ENCODE measurements at regions not wholly inside any gene's neighbourhood (a gene's known extent, or its start where the extent isn't known, plus 50 kb on each side); places are given as distances from the start of the nearest gene placed in this dataset.

DNA sequence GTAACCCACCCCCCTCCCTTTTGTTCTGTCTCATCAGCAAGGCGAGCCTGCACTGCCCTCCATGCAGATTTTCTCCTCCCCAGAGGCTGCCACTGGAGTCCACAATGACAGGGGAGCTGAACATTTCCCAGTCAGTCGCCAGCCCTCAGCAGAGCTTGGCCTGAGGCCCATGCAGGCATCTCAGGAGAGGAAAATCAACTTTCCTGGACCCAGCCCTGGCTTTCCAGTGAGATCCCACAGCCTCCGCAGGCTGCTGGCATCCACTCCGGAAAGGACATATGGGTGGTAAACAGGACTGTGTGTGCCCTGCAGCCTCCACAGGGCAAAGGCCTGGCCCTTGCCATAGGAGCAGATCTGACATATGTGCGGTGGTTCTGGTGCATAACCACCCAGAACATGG lies 253.8 kb downstream of the TNS1 start:
- no peaks in the 10 kb centered on the region for H4K20me1 ChIP-seq (ENCODE audit: insufficient read depth)
- H3K27me3 ChIP-seq (ENCODE audit: insufficient read depth, low read depth): 0 out of 2 replicates have a peak, but pooled peaks cover 5% of the 10 kb centered on the region
- no peaks in the 10 kb centered on the region for H3K79me2 ChIP-seq (ENCODE audit: low read depth)
- H2AFZ ChIP-seq: no peak overlapping the region
- no peak for DNase-seq
- no peak for TF ChIP-seq EZH2 (IDR thresholded peaks at IDR 0.05; ENCODE audit: low read depth)
- CTCF ChIA-PET: no interaction called here
- intact Hi-C loops (cut with micrococcal nuclease; ENCODE audit: unreplicated experiment): no loop called here
- H3K27ac ChIP-seq: no peak overlapping the region
- BruUV-seq (replicated peaks): no TSS peak
- POLR2A ChIA-PET (ENCODE audit: unreplicated experiment): no interaction called here
- H3K9me3 ChIP-seq (ENCODE audit: insufficient read depth, low read depth): no peaks in the 10 kb centered on the region
- no peak overlapping the region for H3K4me3 ChIP-seq
- H3K4me2 ChIP-seq: no peak overlapping the region
- no peaks in the 10 kb centered on the region for H3F3A ChIP-seq (ENCODE audit: insufficient read depth, low read depth)
- H3K36me3 ChIP-seq (ENCODE audit: low read depth): no peaks in the 10 kb centered on the region
- no peaks in the 10 kb centered on the region for H3K4me1 ChIP-seq (replicated peaks; ENCODE audit: insufficient read depth)
- no peaks in the 10 kb centered on the region for H3K9me2 ChIP-seq (ENCODE audit: insufficient read depth)

GRCh38 chr2:217746808-217747207 lies 256.0 kb downstream of the TNS1 start:
- Histone ChIP-seq H3K27me3 (ENCODE audit: insufficient read depth, low read depth) (0 out of 2 replicates have a peak, but pooled peaks cover 4% of the 10 kb centered on the region), H3K27ac (no peak overlapping the region), H3K4me2 (no peak overlapping the region), H3K4me3 (no peak overlapping the region), H3K4me1 (replicated peaks; ENCODE audit: insufficient read depth) (no peaks in the 10 kb centered on the region), H3K36me3 (ENCODE audit: low read depth) (no peaks in the 10 kb centered on the region), H3K79me2 (ENCODE audit: low read depth) (no peaks in the 10 kb centered on the region), H4K20me1 (ENCODE audit: insufficient read depth) (no peaks in the 10 kb centered on the region), H3F3A (ENCODE audit: insufficient read depth, low read depth) (no peaks in the 10 kb centered on the region), H3K9me3 (ENCODE audit: insufficient read depth, low read depth) (no peaks in the 10 kb centered on the region), H3K9me2 (ENCODE audit: insufficient read depth) (no peaks in the 10 kb centered on the region), H2AFZ (no peak overlapping the region)
- TF ChIP-seq, protein P1, sequence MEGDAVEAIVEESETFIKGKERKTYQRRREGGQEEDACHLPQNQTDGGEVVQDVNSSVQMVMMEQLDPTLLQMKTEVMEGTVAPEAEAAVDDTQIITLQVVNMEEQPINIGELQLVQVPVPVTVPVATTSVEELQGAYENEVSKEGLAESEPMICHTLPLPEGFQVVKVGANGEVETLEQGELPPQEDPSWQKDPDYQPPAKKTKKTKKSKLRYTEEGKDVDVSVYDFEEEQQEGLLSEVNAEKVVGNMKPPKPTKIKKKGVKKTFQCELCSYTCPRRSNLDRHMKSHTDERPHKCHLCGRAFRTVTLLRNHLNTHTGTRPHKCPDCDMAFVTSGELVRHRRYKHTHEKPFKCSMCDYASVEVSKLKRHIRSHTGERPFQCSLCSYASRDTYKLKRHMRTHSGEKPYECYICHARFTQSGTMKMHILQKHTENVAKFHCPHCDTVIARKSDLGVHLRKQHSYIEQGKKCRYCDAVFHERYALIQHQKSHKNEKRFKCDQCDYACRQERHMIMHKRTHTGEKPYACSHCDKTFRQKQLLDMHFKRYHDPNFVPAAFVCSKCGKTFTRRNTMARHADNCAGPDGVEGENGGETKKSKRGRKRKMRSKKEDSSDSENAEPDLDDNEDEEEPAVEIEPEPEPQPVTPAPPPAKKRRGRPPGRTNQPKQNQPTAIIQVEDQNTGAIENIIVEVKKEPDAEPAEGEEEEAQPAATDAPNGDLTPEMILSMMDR (conservative IDR thresholded peaks at IDR 0.05): no peak
- TF ChIP-seq EZH2 (IDR thresholded peaks at IDR 0.05; ENCODE audit: low read depth): no peak
- no TSS peak for BruUV-seq (replicated peaks)
- intact Hi-C loops (cut with micrococcal nuclease; ENCODE audit: unreplicated experiment): no loop called here
- ChIA-PET CTCF (no interaction called here), POLR2A (ENCODE audit: unreplicated experiment) (no interaction called here)
- no peak for DNase-seq

DNA sequence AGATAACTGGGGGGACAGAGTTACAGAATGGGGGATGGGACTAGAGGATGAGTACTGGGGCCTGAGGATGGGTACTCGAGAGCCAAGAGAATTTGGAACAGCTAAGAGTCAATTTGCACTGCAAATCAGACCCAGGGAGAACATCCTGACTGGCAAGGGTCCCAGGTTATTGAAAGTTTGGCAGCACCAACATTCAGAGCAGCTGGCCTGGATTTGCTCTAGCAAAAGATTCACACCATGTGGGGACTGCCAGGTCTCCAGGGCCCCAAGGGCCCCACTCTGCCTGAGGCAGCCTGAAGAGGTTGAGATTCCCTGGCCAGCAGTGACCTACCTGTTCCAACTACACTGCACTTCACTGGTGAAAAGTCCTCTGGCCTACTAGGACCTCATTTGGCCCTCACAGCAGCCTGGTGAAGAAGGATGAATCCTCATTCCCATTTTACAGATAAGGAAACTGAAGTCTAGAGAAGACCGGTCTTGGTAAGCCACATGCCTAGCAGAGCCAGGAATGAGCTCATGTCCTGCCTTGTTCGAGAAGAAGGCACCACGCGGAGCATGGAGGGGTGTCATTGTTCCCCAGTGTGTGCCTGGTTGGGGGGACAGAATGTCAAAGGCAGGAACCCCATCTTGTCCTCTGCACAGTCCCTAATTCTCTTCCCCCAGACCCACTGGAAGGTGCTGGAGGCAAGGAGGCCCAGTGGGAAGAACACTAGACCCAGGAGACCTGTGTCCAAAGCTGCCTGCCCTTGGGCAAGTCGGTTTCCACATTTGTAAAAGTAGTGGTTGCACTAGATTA lies 258.6 kb downstream of the TNS1 start:
- intact Hi-C loops (cut with micrococcal nuclease; ENCODE audit: unreplicated experiment): no loop called here
- CTCF ChIA-PET: no interaction called here

More for the DNA sequence above, 258.6 kb downstream of the TNS1 start:
- Histone ChIP-seq H3K9me3 (ENCODE audit: insufficient read depth, low read depth) (no peaks in the 10 kb centered on the region), H4K20me1 (ENCODE audit: insufficient read depth) (no peaks in the 10 kb centered on the region), H3K79me2 (ENCODE audit: low read depth) (no peaks in the 10 kb centered on the region), H3K27ac (no peak overlapping the region), H3F3A (ENCODE audit: insufficient read depth, low read depth) (no peaks in the 10 kb centered on the region), H3K4me1 (replicated peaks; ENCODE audit: insufficient read depth) (no peaks in the 10 kb centered on the region), H3K36me3 (ENCODE audit: low read depth) (no peaks in the 10 kb centered on the region), H3K9me2 (ENCODE audit: insufficient read depth) (no peaks in the 10 kb centered on the region), H2AFZ (no peak overlapping the region), H3K4me2 (no peak overlapping the region), H3K27me3 (ENCODE audit: insufficient read depth, low read depth) (no peaks in the 10 kb centered on the region), H3K4me3 (no peak overlapping the region)
- no peak for DNase-seq
- TF ChIP-seq, protein P1 (conservative IDR thresholded peaks at IDR 0.05): no peak
- no peak for TF ChIP-seq EZH2 (IDR thresholded peaks at IDR 0.05; ENCODE audit: low read depth)
- BruUV-seq (replicated peaks): no TSS peak
- POLR2A ChIA-PET (ENCODE audit: unreplicated experiment): no interaction called here

Measured in PC-9 (cell line).